Endothelial cell of umbilical vein (primary cell): ENCODE measurements at regions not wholly inside any gene's neighbourhood (a gene's known extent, or its start where the extent isn't known, plus 50 kb on each side); places are given as distances from the start of the nearest gene placed in this dataset.

ENCODE experiments used
- BruUV-seq: library from RNA; stranded (reverse); fragments of 400-500 nt; replicated peaks from 2 replicates; lab custom pipeline; 2021; lab: Mats Ljungman, UMichigan
- CTCF ChIA-PET: fragments of 300-600, 350-600 bp; sonication (Branson Sonifier 250); formaldehyde crosslinking; loops from one replicate; lab custom pipeline; 2021; ENCODE audit warnings: antibody characterized with exemption, inconsistent platforms; lab: Charles Lee
- POLR2A ChIA-PET: fragments of 300-600, 350-600 bp; sonication (Branson Sonifier 250); formaldehyde crosslinking; loops from one replicate; lab custom pipeline; 2021; ENCODE audit warnings: antibody characterized with exemption, inconsistent platforms; lab: Charles Lee
- DNase-seq: peaks from one replicate; pipeline ENCODE4 v3.0.0-alpha.2; 2011; ENCODE audit warnings: low read depth, low spot score
- FAIRE-seq: peaks from 2 replicates; lab custom pipeline; 2011; peaks lifted over from hg19 to GRCh38; lab: Jason Lieb, UNC
- H2AFZ ChIP-seq: 2 replicates; pipeline ENCODE4 v1.6.0; 2012; ENCODE audit warnings: low read depth, low read length, control low read depth, inconsistent platforms
- H3K27ac ChIP-seq: 2 replicates; pipeline ENCODE4 v1.5.1; 2011; ENCODE audit warnings: low read depth, mild to moderate bottlenecking, control low read depth, low read length, moderate library complexity; ENCODE audit not compliant: insufficient read depth
- H3K27me3 ChIP-seq, 2 experiments: 2 replicates each; pipeline versions ENCODE4 v1.6.0 to v1.6.1; 2011; ENCODE audit warnings: low read length in 2 of 2, mixed read lengths in 1 of 2; ENCODE audit not compliant: control insufficient read depth in 2 of 2, insufficient read depth in 2 of 2
- H3K36me3 ChIP-seq, 2 experiments: 2 replicates in 1 of 2; 3 replicates in 1 of 2; pipeline ENCODE4 v1.5.1; 2011; ENCODE audit warnings: low read length in 2 of 2, mild to moderate bottlenecking in 1 of 2, moderate library complexity in 1 of 2; ENCODE audit not compliant: control insufficient read depth in 2 of 2, insufficient read depth in 2 of 2; ENCODE audit errors: extremely low read depth in 1 of 2
- H3K4me1 ChIP-seq: 3 replicates; pipeline ENCODE4 v1.5.1; 2011; ENCODE audit warnings: mild to moderate bottlenecking, low read length; ENCODE audit not compliant: control insufficient read depth, insufficient read depth; ENCODE audit errors: extremely low read depth
- H3K4me2 ChIP-seq: 2 replicates; pipeline ENCODE4 v1.6.1; 2011; ENCODE audit warnings: low read length, control low read depth, mixed read lengths; ENCODE audit not compliant: insufficient read depth
- H3K4me3 ChIP-seq, 3 experiments: fragments of 200-600 bp in 1 of 3; sonication (generic), shearing (Covaris generic) in 1 of 3; replicated peaks in 1 of 3; 2 replicates each; pipeline ENCODE4 v1.5.1; 2011 to 2016; ENCODE audit warnings: control low read depth in 3 of 3, low read length in 3 of 3, mild to moderate bottlenecking in 2 of 3, inconsistent platforms in 1 of 3, low read depth in 1 of 3, moderate library complexity in 1 of 3; ENCODE audit not compliant: insufficient read depth in 1 of 3
- H3K79me2 ChIP-seq: 2 replicates; pipeline ENCODE4 v1.6.0; 2012; ENCODE audit warnings: low read length, inconsistent platforms; ENCODE audit not compliant: control insufficient read depth, insufficient read depth
- H3K9ac ChIP-seq: replicated peaks from 2 replicates; pipeline ENCODE3; 2011; ENCODE audit warnings: low read length, control low read depth; ENCODE audit not compliant: insufficient read depth; ENCODE audit errors: extremely low read depth
- H3K9me1 ChIP-seq: replicated peaks from 3 replicates; pipeline ENCODE4 v1.6.0; 2011; ENCODE audit warnings: mild to moderate bottlenecking, low read length; ENCODE audit not compliant: control insufficient read depth, insufficient read depth; ENCODE audit errors: extremely low read depth
- H3K9me3 ChIP-seq: replicated peaks from 2 replicates; pipeline ENCODE4 v1.5.1; 2012; ENCODE audit warnings: low read length, inconsistent platforms; ENCODE audit not compliant: control insufficient read depth, insufficient read depth
- H4K20me1 ChIP-seq: replicated peaks from 2 replicates; pipeline ENCODE3; 2011; ENCODE audit warnings: mild to moderate bottlenecking, low read length; ENCODE audit not compliant: control insufficient read depth, insufficient read depth; ENCODE audit errors: extremely low read depth
- CTCF ChIP-seq, 2 donors: IDR thresholded peaks; 1 replicate in 1 of 2; 2 replicates in 1 of 2; pipeline ENCODE4 v1.5.1; 2011; ENCODE audit warnings: low read length in 2 of 2, mild to moderate bottlenecking in 2 of 2, moderate library complexity in 2 of 2, control low read depth in 1 of 2, inconsistent platforms in 1 of 2, low read depth in 1 of 2; ENCODE audit not compliant: insufficient read depth in 1 of 2; ENCODE audit errors: extremely low read depth in 1 of 2
- EZH2 ChIP-seq: IDR thresholded peaks from 2 replicates; pipeline ENCODE4 v1.6.1; 2012; ENCODE audit warnings: borderline replicate concordance, low read depth, mild to moderate bottlenecking, moderate library complexity, low read length, inconsistent platforms; ENCODE audit not compliant: severe bottlenecking
- FOS ChIP-seq: IDR thresholded peaks from 2 replicates; pipeline ENCODE4 v1.6.1; 2011; ENCODE audit warnings: mild to moderate bottlenecking, low read length, moderate library complexity, borderline replicate concordance; ENCODE audit not compliant: insufficient read depth
- JUN ChIP-seq: IDR thresholded peaks from 2 replicates; pipeline ENCODE4 v1.6.1; 2011; ENCODE audit warnings: borderline replicate concordance, low read depth; ENCODE audit not compliant: insufficient read length, insufficient read depth
- MAX ChIP-seq: IDR thresholded peaks from 2 replicates; pipeline ENCODE4 v1.6.1; 2011; ENCODE audit not compliant: insufficient read depth, insufficient read length
- MYC ChIP-seq: IDR thresholded peaks from one replicate; pipeline ENCODE4 v1.6.1; 2011; ENCODE audit warnings: mild to moderate bottlenecking, low read depth, low read length
- POLR2A ChIP-seq: IDR thresholded peaks from 2 replicates; pipeline ENCODE4 v1.6.1; 2012; ENCODE audit warnings: low read depth, mild to moderate bottlenecking, control low read depth, low read length
- POLR2AphosphoS5 ChIP-seq: IDR thresholded peaks from 2 replicates; pipeline ENCODE4 v1.6.1; 2012; ENCODE audit warnings: low read depth, mild to moderate bottlenecking, control low read depth, low read length, moderate library complexity; ENCODE audit not compliant: insufficient read depth
- dilution Hi-C: fragments of 300-500 bp; cut with MboI; formaldehyde crosslinking; loops from one replicate; pipeline ENCODE4 v1.15.0; 2019; ENCODE audit warnings: low sequenced_read_pairs; ENCODE audit not compliant: extremely low pct_ligation_motif_present
- intact Hi-C: fragments of 100-400 bp; cut with micrococcal nuclease; formaldehyde crosslinking; loops from one replicate; pipeline ENCODE4 v1.10.0; 2022

DNA sequence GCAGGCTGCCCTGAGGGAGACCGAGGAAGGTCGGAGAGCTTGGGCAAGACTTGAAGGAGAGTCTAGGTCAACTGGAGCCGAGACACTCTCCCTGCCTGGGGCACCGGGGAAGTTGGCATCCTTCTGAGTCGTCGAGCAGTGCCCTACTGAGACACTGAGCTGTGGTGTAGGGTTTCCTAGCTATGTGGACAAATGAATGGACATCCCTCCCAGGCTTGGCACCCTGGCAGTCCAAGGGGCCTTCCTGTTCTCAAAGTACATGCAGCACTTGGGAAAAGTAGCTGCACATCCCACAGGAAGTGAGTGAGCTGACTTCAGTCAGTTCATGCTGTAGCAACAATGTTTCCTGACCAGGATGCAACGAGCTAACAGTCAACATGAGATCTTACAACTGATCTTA lies 57.2 kb upstream of the INPP5A start:
- Histone ChIP-seq H3K27me3 (peaks cover 2 to 7% of the 10 kb centered on the region in 2 experiments), H3K9me3 (no peaks in the 10 kb centered on the region), H3K36me3 (no peaks in the 10 kb centered on the region), H3K27ac (no peak overlapping the region), H3K79me2 (no peaks in the 10 kb centered on the region), H3K9me1 (no peaks in the 10 kb centered on the region), H3K9ac (no peak overlapping the region), H3K4me3 (no peak overlapping the region), H2AFZ (no peak overlapping the region), H4K20me1 (no peaks in the 10 kb centered on the region), H3K4me2 (no peak overlapping the region), H3K4me1 (no peaks in the 10 kb centered on the region)
- POLR2A ChIA-PET = no interaction called here
- CTCF ChIA-PET = interaction anchor here (2.0 kb wide), 1 partner anchor 9 kb away, joined by 6 read pairs; no protein-coding TSS in a partner anchor
- TF ChIP-seq FOS (no peak), MAX (no peak), JUN (no peak), POLR2AphosphoS5 (no peak), MYC (no peak), CTCF (IDR thresholded peaks at IDR 0.05; ENCODE audit: extremely low read depth in 1 of 2, insufficient read depth in 1 of 2, low read depth in 1 of 2, low read length in 2 of 2) (no peak), EZH2 (no peak), POLR2A (no peak)
- no peak for DNase-seq
- FAIRE-seq = no peak
- BruUV-seq = no TSS peak
- intact Hi-C loops = loop anchor here (5.0 kb wide), 1 partner anchor 37 kb away; no protein-coding TSS in a partner anchor
- dilution Hi-C loops = no loop called here
